CD8-positive, alpha-beta memory T cell (primary cell): ENCODE measurements at regions not wholly inside any gene's neighbourhood (a gene's known extent, or its start where the extent isn't known, plus 50 kb on each side); places are given as distances from the start of the nearest gene placed in this dataset.
A peak's percentile ranks its signal among the peaks of the same experiment; 100 is the strongest.
"Not testable (repeated sequence)": the region's sequence is repeated elsewhere in the genome, so short reads cannot be mapped to it uniquely, and the experiment has no call there.

Experiments used
- CTCF ChIA-PET: fragments of 350-600 bp; sonication (Branson Sonifier 250); formaldehyde crosslinking; loops from one replicate; lab custom pipeline; 2021; ENCODE audit warnings: antibody characterized with exemption; lab: Charles Lee
- POLR2A ChIA-PET: fragments of 350-600 bp; sonication (Branson Sonifier 250); formaldehyde crosslinking; loops from one replicate; lab custom pipeline; 2021; ENCODE audit warnings: antibody characterized with exemption; lab: Charles Lee
- DNase-seq, 5 donors: peaks; one replicate each; pipeline versions ENCODE4 v3.0.0 to v3.0.0-alpha.2; 2020 to 2022; ENCODE audit warnings: mixed read lengths in 1 of 5
- H3K27ac ChIP-seq: one replicate; pipeline ENCODE4 v1.7.0; 2013; ENCODE audit warnings: low read depth, mild to moderate bottlenecking, low read length, moderate library complexity
- H3K27me3 ChIP-seq: 2 replicates; pipeline ENCODE4 v1.7.0; 2013; ENCODE audit warnings: low read length, mild to moderate bottlenecking; ENCODE audit not compliant: insufficient read depth, poor library complexity, severe bottlenecking
- H3K36me3 ChIP-seq: 2 replicates; pipeline ENCODE4 v1.7.0; 2013; ENCODE audit warnings: mild to moderate bottlenecking, low read length, moderate library complexity; ENCODE audit not compliant: insufficient read depth
- H3K4me1 ChIP-seq: 2 replicates; pipeline ENCODE4 v1.7.0; 2013; ENCODE audit warnings: mild to moderate bottlenecking, low read length, moderate library complexity; ENCODE audit not compliant: insufficient read depth
- H3K4me3 ChIP-seq: 2 replicates; pipeline ENCODE4 v1.7.0; 2013; ENCODE audit warnings: mild to moderate bottlenecking, low read length
- H3K9me3 ChIP-seq: 2 replicates; pipeline ENCODE4 v1.7.0; 2013; ENCODE audit warnings: mild to moderate bottlenecking, low read length
- H3K27ac Mint-ChIP-seq, 8 donors: one replicate each; pipeline ENCODE4 v1.8.0; 2020 to 2021; ENCODE audit warnings: mixed read lengths in 8 of 8, mild to moderate bottlenecking in 6 of 8, inconsistent platforms in 3 of 8, moderate library complexity in 3 of 8
- H3K27me3 Mint-ChIP-seq, 2 donors: one replicate each; pipeline ENCODE4 v1.8.0; 2020 to 2021; ENCODE audit warnings: mixed read lengths in 2 of 2, mild to moderate bottlenecking in 1 of 2, moderate library complexity in 1 of 2
- H3K36me3 Mint-ChIP-seq, 3 donors: one replicate each; pipeline ENCODE4 v1.8.0; 2020 to 2021; ENCODE audit warnings: mixed read lengths in 3 of 3, inconsistent platforms in 1 of 3, mild to moderate bottlenecking in 1 of 3
- H3K4me1 Mint-ChIP-seq, 3 donors: one replicate each; pipeline ENCODE4 v1.8.0; 2020 to 2021; ENCODE audit warnings: mixed read lengths in 3 of 3, inconsistent platforms in 1 of 3, mild to moderate bottlenecking in 1 of 3
- H3K4me3 Mint-ChIP-seq, 7 donors: one replicate each; pipeline ENCODE4 v1.8.0; 2020 to 2021; ENCODE audit warnings: mixed read lengths in 7 of 7, mild to moderate bottlenecking in 6 of 7, moderate library complexity in 4 of 7, inconsistent platforms in 2 of 7
- H3K9me3 Mint-ChIP-seq, 5 donors: one replicate each; pipeline ENCODE4 v1.8.0; 2020 to 2022; ENCODE audit warnings: mixed read lengths in 5 of 5, mild to moderate bottlenecking in 3 of 5, moderate library complexity in 2 of 5, inconsistent platforms in 1 of 5

DNA sequence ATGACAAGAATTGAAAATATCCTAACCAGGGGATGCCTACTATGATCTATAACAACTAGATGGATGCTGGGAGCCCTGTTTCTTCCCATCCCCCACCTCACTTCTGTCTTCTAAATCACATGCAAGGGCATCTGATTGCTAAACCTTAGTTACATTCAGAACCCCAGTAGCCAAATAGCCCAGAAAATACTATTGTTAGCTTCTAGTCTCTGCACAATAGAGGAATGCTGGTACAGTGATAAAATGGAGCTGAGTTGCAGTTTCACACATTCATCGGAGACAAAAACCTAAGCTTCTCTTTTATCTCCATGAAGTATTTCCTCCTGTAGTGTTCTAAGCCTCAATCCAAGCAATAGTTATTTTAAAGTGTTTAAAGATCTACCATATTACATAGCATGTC is 942.9 kb downstream of the RPS29 start:
- CTCF ChIA-PET = no interaction called here
- H3K4me1 ChIP-seq = no peaks in the 10 kb centered on the region
- Mint-ChIP-seq H3K36me3 (no peaks in the 10 kb centered on the region), H3K4me1 (no peaks in the 10 kb centered on the region), H3K9me3 (peaks cover 4 to 29% (median 11%) of the 10 kb centered on the region in 5 donors), H3K4me3 (no peak overlapping the region), H3K27me3 (no peaks in the 10 kb centered on the region), H3K27ac (no peak overlapping the region)
- H3K9me3 ChIP-seq = no peaks in the 10 kb centered on the region
- H3K27me3 ChIP-seq = no peaks in the 10 kb centered on the region
- no peak overlapping the region for H3K27ac ChIP-seq
- DNase-seq = no peak
- POLR2A ChIA-PET = no interaction called here
- H3K36me3 ChIP-seq = no peaks in the 10 kb centered on the region
- H3K4me3 ChIP-seq = no peak overlapping the region

DNA sequence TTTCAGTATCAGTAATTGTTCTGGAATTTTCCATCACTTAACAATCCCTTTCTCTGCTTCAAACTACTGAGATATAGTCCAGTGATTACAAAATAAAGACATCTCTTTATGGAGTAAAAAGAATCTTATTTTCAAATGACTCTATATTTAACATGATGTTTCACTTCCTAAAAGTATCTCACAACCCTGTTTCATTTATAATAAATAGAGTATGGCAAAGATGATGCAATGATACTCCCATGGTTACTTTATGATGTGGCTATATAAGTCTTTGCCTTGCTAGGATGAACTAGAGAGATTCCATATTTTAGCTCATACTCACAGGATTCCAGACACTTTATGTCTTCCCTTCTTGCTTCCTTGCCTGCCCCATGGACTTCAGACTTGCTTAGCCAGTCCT is 953.5 kb upstream of the MDGA2 start:
- no peak for DNase-seq
- no peaks in the 10 kb centered on the region for H3K9me3 ChIP-seq
- H3K27ac ChIP-seq = no peak overlapping the region
- CTCF ChIA-PET = no interaction called here
- H3K4me1 ChIP-seq = no peaks in the 10 kb centered on the region
- no peaks in the 10 kb centered on the region for H3K36me3 ChIP-seq
- no peaks in the 10 kb centered on the region for H3K4me1 Mint-ChIP-seq
- peaks cover 5 to 13% (median 9%) of the 10 kb centered on the region in 5 donors for H3K9me3 Mint-ChIP-seq
- no peak overlapping the region for H3K4me3 ChIP-seq
- H3K36me3 Mint-ChIP-seq = no peaks in the 10 kb centered on the region
- no peak overlapping the region for H3K27ac Mint-ChIP-seq
- no peak overlapping the region for H3K4me3 Mint-ChIP-seq
- no peaks in the 10 kb centered on the region for H3K27me3 Mint-ChIP-seq
- no peaks in the 10 kb centered on the region for H3K27me3 ChIP-seq
- POLR2A ChIA-PET = no interaction called here

DNA sequence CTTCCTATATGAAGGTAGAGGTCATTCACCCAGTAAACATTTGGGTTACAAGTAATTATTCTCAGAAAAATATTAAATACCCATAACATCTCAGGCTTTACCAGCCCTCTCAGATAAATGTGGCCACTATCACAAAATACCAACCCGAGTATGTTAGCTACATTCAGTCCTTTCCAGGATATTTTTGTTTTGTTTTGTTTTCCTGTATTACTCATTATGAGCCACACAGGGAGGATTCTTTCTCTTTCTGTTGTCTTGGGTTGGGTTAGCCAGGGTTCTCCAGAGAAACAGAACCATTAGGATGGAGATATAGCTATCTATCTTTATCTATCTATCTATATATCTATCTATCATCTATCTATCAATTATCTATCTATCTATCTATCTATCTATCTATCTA is 947.6 kb upstream of the MDGA2 start:
- POLR2A ChIA-PET = no interaction called here
- Mint-ChIP-seq H3K4me3 (no peak overlapping the region), H3K9me3 (peaks cover 0 to 16% (median 8%) of the 10 kb centered on the region in 5 donors), H3K27ac (no peak overlapping the region), H3K36me3 (no peaks in the 10 kb centered on the region), H3K4me1 (no peaks in the 10 kb centered on the region), H3K27me3 (no peaks in the 10 kb centered on the region)
- H3K27me3 ChIP-seq = no peaks in the 10 kb centered on the region
- CTCF ChIA-PET = no interaction called here
- no peaks in the 10 kb centered on the region for H3K9me3 ChIP-seq
- H3K27ac ChIP-seq = no peak overlapping the region
- no peaks in the 10 kb centered on the region for H3K4me1 ChIP-seq
- no peak for DNase-seq
- no peaks in the 10 kb centered on the region for H3K36me3 ChIP-seq
- H3K4me3 ChIP-seq = no peak overlapping the region

DNA sequence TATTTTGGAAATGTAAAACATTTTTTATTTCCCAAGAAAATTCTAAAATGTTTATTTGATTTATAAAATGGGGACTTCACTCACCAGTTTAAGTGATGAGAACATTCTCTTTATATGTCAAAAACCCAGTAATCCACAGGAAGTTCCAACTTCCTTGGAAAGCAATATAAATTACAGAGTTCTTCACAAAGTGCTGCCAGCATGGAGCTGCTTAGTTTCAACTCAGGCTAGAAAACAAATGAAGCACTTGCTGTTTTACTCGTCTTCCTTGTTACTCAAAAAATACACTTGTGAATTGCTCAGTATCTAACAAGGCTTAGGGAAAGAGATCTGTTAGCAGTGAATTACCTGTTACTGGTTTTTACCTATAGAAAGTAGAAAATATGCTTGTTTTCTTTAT is 942.7 kb upstream of the MDGA2 start:
- Mint-ChIP-seq H3K36me3 (no peaks in the 10 kb centered on the region), H3K4me1 (no peaks in the 10 kb centered on the region), H3K27me3 (no peaks in the 10 kb centered on the region), H3K27ac (no peak overlapping the region), H3K4me3 (no peak overlapping the region), H3K9me3 (peaks cover 1 to 28% (median 6%) of the 10 kb centered on the region in 5 donors)
- no peak for DNase-seq
- no peak overlapping the region for H3K4me3 ChIP-seq
- no peak overlapping the region for H3K27ac ChIP-seq
- no peaks in the 10 kb centered on the region for H3K9me3 ChIP-seq
- CTCF ChIA-PET = no interaction called here
- no peaks in the 10 kb centered on the region for H3K36me3 ChIP-seq
- no peaks in the 10 kb centered on the region for H3K27me3 ChIP-seq
- POLR2A ChIA-PET = no interaction called here
- H3K4me1 ChIP-seq = no peaks in the 10 kb centered on the region

DNA sequence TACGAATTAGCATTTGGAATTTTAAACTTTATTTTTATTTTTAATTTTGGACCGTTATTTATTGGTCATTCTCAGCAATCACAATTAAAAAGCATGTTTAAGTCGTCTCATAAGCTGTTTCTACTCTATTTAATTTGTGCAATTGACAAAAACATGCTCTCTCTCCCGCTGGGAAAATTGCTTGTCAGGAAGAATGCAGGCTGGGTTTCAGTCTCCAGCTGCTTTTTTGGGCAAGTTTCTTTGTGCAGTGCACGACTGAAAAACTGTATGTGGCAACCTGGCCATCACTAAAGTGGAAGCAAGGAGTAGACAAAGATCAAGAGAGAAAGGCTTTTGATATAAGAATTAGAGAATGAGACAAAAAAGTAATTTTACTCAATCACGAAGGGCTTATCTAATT is 941.5 kb upstream of the MDGA2 start:
- no peak overlapping the region for H3K27ac ChIP-seq
- POLR2A ChIA-PET = no interaction called here
- Mint-ChIP-seq H3K27ac (no peak overlapping the region), H3K36me3 (no peaks in the 10 kb centered on the region), H3K4me1 (no peaks in the 10 kb centered on the region), H3K4me3 (no peak overlapping the region), H3K9me3 (peaks cover 4 to 24% (median 12%) of the 10 kb centered on the region in 5 donors), H3K27me3 (no peaks in the 10 kb centered on the region)
- no peaks in the 10 kb centered on the region for H3K36me3 ChIP-seq
- H3K4me1 ChIP-seq = no peaks in the 10 kb centered on the region
- CTCF ChIA-PET = no interaction called here
- no peaks in the 10 kb centered on the region for H3K27me3 ChIP-seq
- no peak for DNase-seq
- H3K4me3 ChIP-seq = no peak overlapping the region
- no peaks in the 10 kb centered on the region for H3K9me3 ChIP-seq

DNA sequence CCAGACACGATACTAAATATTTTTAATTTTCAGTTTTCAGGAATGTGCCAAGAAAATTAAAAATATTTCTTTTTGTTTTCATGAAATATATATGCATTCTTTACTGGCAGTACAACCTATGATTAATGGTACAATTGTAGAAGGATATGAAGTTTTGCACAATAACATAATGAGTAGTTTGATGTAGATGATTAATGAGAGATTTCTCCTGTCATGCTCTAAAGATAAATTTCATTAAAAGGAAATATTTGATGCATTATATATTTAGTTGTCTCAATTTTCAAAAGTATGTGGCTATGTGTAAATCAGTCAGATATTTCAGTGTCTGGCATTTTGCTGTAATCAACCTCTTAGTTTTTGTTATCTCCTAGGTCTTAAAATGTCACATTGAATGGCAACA is 940.2 kb upstream of the MDGA2 start:
- H3K27ac ChIP-seq = no peak overlapping the region
- no peak overlapping the region for H3K4me3 Mint-ChIP-seq
- no peaks in the 10 kb centered on the region for H3K4me1 Mint-ChIP-seq
- no peaks in the 10 kb centered on the region for H3K36me3 ChIP-seq
- no peak for DNase-seq
- H3K4me3 ChIP-seq = no peak overlapping the region
- CTCF ChIA-PET = no interaction called here
- POLR2A ChIA-PET = no interaction called here
- peaks cover 6 to 28% (median 18%) of the 10 kb centered on the region in 5 donors for H3K9me3 Mint-ChIP-seq
- no peaks in the 10 kb centered on the region for H3K27me3 Mint-ChIP-seq
- H3K36me3 Mint-ChIP-seq = no peaks in the 10 kb centered on the region
- H3K27me3 ChIP-seq = no peaks in the 10 kb centered on the region
- no peaks in the 10 kb centered on the region for H3K9me3 ChIP-seq
- H3K27ac Mint-ChIP-seq = no peak overlapping the region
- no peaks in the 10 kb centered on the region for H3K4me1 ChIP-seq

DNA sequence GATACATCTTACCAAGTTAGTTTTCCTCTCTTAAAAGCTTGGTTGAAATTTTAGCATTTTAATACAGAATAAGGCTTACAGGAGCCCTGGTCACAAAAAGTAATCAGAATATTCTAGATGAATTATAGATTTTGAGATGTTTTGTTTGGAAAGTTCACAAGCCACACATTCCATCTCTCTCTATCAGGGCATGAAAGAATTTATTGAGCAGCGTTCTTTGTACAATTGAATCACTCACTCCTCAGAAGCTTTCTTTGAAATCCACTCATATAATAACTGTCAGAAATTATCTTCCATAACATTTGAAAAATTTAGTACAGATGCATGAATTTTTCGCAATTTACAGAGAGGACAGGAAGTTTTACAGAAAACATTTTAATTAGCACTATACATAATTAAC is 938.6 kb upstream of the MDGA2 start:
- Histone ChIP-seq H3K4me1 (no peaks in the 10 kb centered on the region), H3K27ac (no peak overlapping the region), H3K27me3 (no peaks in the 10 kb centered on the region), H3K4me3 (no peak overlapping the region), H3K36me3 (no peaks in the 10 kb centered on the region), H3K9me3 (no peaks in the 10 kb centered on the region)
- ChIA-PET CTCF (no interaction called here), POLR2A (no interaction called here)
- Mint-ChIP-seq H3K4me1 (no peaks in the 10 kb centered on the region), H3K9me3 (peaks cover 13 to 33% (median 29%) of the 10 kb centered on the region in 5 donors), H3K27me3 (no peaks in the 10 kb centered on the region), H3K27ac (no peak overlapping the region), H3K36me3 (no peaks in the 10 kb centered on the region), H3K4me3 (no peak overlapping the region)
- no peak for DNase-seq

DNA sequence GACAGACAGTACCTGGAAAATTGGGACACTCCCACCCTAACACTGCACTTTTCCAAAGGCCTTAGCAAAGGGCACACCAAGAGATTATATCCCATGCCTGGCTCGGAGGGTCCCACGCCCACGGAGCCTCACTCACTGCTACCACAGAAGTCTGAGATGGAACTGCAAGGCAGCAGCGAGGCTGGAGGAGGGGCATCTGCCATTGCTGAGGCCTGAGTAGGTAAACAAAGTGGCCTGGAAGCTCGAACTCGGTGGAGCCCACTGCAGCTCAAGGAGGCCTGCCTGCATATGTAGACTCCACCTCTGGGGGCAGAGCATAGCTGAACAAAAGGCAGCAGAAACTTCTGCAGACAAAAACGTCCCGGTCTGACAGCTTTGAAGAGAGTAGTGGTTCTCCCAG is 931.6 kb upstream of the MDGA2 start:
- H3K4me1 Mint-ChIP-seq, H3K27ac Mint-ChIP-seq, H3K9me3 ChIP-seq, H3K4me1 ChIP-seq, H3K4me3 ChIP-seq, H3K27ac ChIP-seq, CTCF ChIA-PET, H3K27me3 ChIP-seq, H3K27me3 Mint-ChIP-seq, H3K4me3 Mint-ChIP-seq, H3K36me3 ChIP-seq, H3K36me3 Mint-ChIP-seq, POLR2A ChIA-PET: not testable (repeated sequence)
- DNase-seq = peak in 1 of 5 donors; percentile 25
- peaks cover 13 to 35% (median 30%) of the 10 kb centered on the region in 5 donors for H3K9me3 Mint-ChIP-seq

DNA sequence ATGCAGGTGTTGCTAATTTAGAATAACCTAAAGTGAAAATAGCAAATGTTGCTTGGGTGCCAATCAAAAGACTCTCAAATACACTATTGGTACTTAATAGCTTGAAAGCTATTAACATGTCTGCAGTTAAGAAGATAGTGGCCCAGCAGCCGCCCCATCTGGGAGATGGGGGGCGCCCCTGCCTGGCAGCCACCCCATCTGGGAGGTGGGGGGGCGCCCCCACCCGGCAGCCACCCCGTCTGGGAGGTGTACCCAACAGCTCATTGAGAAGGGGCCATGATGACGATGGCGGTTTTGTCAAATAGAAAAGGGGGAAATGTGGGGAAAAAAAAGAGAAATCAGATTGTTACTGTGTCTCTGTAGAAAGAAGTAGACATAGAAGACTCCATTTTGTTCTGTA is 923.1 kb upstream of the MDGA2 start:
- no peaks in the 10 kb centered on the region for H3K9me3 ChIP-seq
- H3K4me3 ChIP-seq = no peak overlapping the region
- ChIA-PET POLR2A (no interaction called here), CTCF (no interaction called here)
- no peak overlapping the region for H3K27ac Mint-ChIP-seq
- peaks cover 0 to 9% (median 3%) of the 10 kb centered on the region in 5 donors for H3K9me3 Mint-ChIP-seq
- no peaks in the 10 kb centered on the region for H3K4me1 Mint-ChIP-seq
- H3K27me3 ChIP-seq = no peaks in the 10 kb centered on the region
- no peak for DNase-seq
- no peaks in the 10 kb centered on the region for H3K36me3 ChIP-seq
- H3K4me1 ChIP-seq = no peaks in the 10 kb centered on the region
- no peaks in the 10 kb centered on the region for H3K27me3 Mint-ChIP-seq
- H3K4me3 Mint-ChIP-seq = no peak overlapping the region
- no peak overlapping the region for H3K27ac ChIP-seq
- H3K36me3 Mint-ChIP-seq = no peaks in the 10 kb centered on the region
